Stimulated activated naive CD4-positive, alpha-beta T cell (primary cell): ENCODE measurements at regions not wholly inside any gene's neighbourhood (a gene's known extent, or its start where the extent isn't known, plus 50 kb on each side); places are given as distances from the start of the nearest gene placed in this dataset.

Experiments
- DNase-seq, 6 experiments: peaks; one replicate each; lab custom pipeline; 2025; lab: John Stamatoyannopoulos, UW

GRCh38 chr14:36028665-36029064 lies 147.9 kb downstream of the PTCSC3 start:
- no peak for DNase-seq

GRCh38 chr14:36028218-36028617 lies 148.3 kb downstream of the PTCSC3 start:
- DNase-seq = no peak

- DNase-seq = no peak
These were observed 149.2 kb downstream of the PTCSC3 start for GRCh38 chr14:36027354-36027753.

- no peak for DNase-seq
These were observed 153.6 kb downstream of the PTCSC3 start for GRCh38 chr14:36022765-36023410.

- DNase-seq = no peak
These were observed 154.8 kb downstream of the PTCSC3 start for GRCh38 chr14:36021591-36022320.

- DNase-seq = no peak
These were observed 155.5 kb downstream of the PTCSC3 start for GRCh38 chr14:36021030-36021422.

GRCh38 chr14:36020120-36021029 lies 156.1 kb downstream of the PTCSC3 start:
- no peak for DNase-seq

- DNase-seq = no peak
These were observed 157.4 kb downstream of the PTCSC3 start for GRCh38 chr14:36019126-36019525.

GRCh38 chr14:36014236-36014635 lies 162.3 kb downstream of the PTCSC3 start:
- DNase-seq = no peak

- DNase-seq = no peak
These were observed 163.0 kb downstream of the PTCSC3 start for GRCh38 chr14:36013483-36013882.

- DNase-seq = no peak
These were observed 163.9 kb downstream of the PTCSC3 start for GRCh38 chr14:36012621-36013020.

- DNase-seq = no peak
These were observed 166.9 kb downstream of the PTCSC3 start for GRCh38 chr14:36009643-36010042.

GRCh38 chr14:36006623-36007022 lies 169.9 kb downstream of the PTCSC3 start:
- DNase-seq = no peak

- DNase-seq = no peak
These were observed 170.9 kb downstream of the PTCSC3 start for GRCh38 chr14:36005670-36006069.

- DNase-seq = no peak
These were observed 174.6 kb downstream of the PTCSC3 start for GRCh38 chr14:36001936-36002335.

GRCh38 chr14:35999294-35999693 lies 173.2 kb downstream of the BRMS1L start:
- DNase-seq = no peak

GRCh38 chr14:35998303-35998702 lies 172.2 kb downstream of the BRMS1L start:
- no peak for DNase-seq

GRCh38 chr14:35993684-35993960 lies 167.5 kb downstream of the BRMS1L start:
- DNase-seq = no peak

GRCh38 chr14:35992816-35993683 lies 166.9 kb downstream of the BRMS1L start:
- DNase-seq = no peak

GRCh38 chr14:35991356-35991755 lies 165.2 kb downstream of the BRMS1L start:
- DNase-seq = no peak

GRCh38 chr14:35989736-35990135 lies 163.6 kb downstream of the BRMS1L start:
- DNase-seq = no peak
